CD4-positive, alpha-beta T cell treated with Interleukin-6 at 100 ng/mL for 8 hours (primary cell): ENCODE measurements at regions not wholly inside any gene's neighbourhood (a gene's known extent, or its start where the extent isn't known, plus 50 kb on each side); places are given as distances from the start of the nearest gene placed in this dataset.
A peak's percentile ranks its signal among the peaks of the same experiment; 100 is the strongest.
"Not testable (repeated sequence)": the region's sequence is repeated elsewhere in the genome, so short reads cannot be mapped to it uniquely, and the experiment has no call there.

Experiments used
- DNase-seq: peaks from one replicate; pipeline ENCODE4 v3.0.0-alpha.2; 2020; ENCODE audit warnings: mixed read lengths, low spot score

DNA sequence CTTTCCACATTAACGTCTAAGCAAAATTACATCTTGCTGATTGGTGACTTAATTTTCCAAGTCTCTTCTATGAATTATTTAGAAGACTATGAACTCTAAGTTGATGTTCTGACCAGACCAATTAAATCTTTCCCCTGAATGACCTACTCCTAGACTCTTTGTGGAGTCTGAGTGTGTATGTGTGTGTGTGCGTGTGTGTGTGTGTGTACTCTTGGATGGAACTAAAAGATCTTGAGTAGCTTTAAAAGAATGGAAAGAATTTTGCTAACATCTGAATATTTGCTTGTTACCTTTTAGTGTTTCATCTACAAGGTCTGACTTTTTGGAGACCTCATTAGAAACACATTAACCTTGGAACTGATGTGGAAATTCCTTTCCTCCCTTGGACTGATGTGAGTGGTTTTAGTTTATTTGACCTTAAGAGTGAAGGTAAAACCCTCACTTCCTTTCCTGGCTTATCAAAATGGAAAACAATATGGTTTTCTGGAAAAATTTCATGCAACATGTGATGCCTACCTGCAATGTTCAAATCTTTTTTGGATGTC, 257.1 kb downstream of the GATA3 start:
- no peak for DNase-seq

- no peak for DNase-seq
Measured at GRCh38 chr10:8312079-8312478, 257.6 kb downstream of the GATA3 start.

DNA sequence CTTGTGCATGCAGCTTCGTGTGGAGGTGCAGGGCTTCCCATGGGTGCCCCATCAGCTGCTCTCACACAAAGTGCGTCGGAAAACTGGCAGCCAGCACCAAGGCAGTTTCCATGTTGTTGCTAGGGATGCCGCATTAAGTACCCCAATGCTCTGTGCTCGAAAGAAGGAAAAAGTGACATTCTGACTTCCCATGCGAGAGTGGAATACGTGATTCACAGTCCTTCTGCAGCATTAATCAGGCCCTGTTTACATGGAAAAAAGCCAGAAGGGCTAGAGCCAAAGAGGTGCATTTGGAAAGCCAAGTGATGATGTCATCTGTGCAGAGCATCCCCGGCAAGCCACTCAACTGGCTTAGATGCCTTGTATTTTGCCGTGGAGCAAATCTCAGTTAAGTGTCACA, 258.3 kb downstream of the GATA3 start:
- no peak for DNase-seq

- DNase-seq, result no peak
Measured at GRCh38 chr10:8314486-8314885, 260.0 kb downstream of the GATA3 start.

GRCh38 chr10:8315619-8316021, 261.1 kb downstream of the GATA3 start:
- DNase-seq, result no peak

- no peak for DNase-seq
Measured at GRCh38 chr10:8316284-8316683, 261.8 kb downstream of the GATA3 start.

DNA sequence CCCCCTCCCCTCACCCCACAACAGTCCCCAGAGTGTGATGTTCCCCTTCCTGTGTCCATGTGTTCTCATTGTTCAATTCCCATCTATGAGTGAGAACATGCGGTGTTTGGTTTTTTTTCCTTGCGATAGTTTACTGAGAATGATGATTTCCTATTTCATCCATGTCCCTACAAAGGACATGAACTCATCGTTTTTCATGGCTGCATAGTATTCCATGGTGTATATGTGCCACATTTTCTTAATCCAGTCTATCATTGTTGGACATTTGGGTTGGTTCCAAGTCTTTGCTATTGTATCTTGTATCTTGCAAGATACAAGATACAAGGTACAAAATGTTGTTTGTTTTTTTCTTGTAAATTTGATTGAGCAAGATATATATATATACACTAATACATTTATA, 263.9 kb downstream of the GATA3 start:
- not testable (repeated sequence) for DNase-seq

DNA sequence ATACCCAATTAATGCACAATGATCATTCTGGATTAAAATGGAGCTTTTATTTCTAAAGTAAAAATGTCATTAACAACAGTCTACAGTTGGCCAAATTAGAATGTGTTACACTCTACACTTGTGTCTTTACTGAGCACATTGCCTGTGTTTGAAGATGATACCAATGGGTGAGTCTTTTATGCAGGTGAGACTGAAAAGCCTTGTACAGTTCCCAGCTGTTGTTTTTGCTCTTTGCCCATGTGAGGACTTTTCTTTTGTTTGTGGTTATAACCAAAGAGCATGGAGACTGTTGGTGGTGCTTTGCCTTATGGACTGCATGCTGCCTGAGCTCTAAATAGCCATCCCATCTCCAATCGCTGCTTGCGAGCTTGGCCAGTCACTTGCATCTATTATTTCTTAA, 264.5 kb downstream of the GATA3 start:
- no peak for DNase-seq

GRCh38 chr10:8319704-8320103, 265.2 kb downstream of the GATA3 start:
- DNase-seq, result no peak

DNA sequence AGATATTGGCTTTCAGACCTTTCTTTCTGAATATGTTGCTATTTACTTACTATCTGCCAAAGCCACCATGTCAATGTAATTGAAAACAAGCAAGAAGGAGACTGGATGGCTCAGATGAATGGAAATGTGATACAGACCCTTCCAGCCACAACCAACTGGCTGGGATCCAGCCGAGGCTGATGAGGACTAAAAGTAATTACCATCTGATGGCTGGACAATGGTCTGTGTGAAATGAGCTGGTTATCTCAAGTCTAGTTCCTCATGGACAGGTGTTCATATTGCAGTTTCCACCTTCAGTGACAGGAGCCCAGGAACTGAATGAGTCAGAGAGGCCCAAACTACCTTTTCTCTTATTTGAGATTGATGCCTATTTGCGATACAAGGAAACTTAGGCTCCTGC, 267.5 kb downstream of the GATA3 start:
- no peak for DNase-seq

DNA sequence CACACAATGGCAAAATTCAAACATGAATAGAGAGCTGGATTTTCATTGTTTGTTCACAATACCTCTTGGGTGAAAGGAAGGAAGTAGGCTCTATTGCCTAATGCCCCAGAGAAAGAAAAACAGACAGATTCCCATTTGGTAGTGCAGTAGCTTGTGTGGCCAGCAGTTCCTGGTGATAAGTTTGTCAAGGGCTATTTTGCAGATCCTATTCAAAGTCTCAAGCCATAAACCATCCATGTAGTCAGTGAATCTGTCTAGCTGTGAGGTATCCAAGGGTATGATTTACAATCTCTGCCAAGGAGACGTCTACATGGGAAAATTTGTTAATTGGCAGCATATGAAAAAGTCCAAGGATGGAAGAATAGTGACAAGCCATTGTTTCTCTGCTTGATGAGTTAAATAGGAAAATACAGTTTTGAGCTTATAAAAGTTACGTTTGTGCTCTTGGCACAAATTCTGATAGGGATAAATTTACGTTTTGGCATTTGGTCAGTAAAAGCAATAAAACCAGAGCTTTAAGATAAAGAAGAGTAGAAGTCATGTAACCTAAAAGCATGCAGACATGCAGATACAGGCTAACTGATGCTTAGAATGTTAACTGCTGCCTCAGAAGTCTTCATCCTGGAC, 269.1 kb downstream of the GATA3 start:
- DNase-seq, result no peak

GRCh38 chr10:8325024-8325980, 270.8 kb downstream of the GATA3 start:
- DNase-seq, result no peak

GRCh38 chr10:8326396-8327139, 272.1 kb downstream of the GATA3 start:
- DNase-seq, result no peak

DNA sequence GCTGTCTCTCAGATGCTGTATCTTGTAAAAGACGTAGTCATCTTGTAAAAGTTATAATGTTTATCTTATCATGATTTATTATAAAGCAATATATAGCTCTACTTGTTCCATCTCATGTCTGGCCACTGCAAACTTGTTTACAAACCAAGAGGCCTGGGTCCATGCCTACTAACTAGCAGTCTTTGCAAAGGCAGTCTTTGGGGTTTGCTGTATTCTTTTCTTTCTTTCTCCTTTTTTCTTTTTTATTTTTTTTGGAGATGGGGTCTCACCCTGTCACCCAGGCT, 272.6 kb downstream of the GATA3 start:
- no peak for DNase-seq

DNA sequence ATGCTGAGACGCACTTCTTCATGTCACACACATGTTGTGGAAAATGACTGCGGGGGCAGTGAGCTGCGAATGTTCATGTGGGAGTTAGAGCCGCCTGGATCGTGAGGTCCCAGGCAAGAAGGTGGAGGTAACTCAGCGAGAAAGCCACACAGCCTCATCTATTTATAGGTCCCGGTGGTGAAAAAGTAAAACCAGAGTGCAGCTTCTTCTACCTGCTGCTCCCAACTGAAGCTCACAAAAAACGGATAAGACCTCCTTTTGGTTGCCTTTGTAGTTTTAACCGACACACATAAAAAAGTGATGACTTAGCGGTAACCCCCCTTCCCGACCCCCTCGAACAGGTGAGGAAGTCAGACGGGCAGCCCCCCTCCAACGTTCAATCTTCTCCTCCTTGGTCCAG, 276.9 kb downstream of the GATA3 start:
- peak; percentile 36 for DNase-seq

GRCh38 chr10:8331896-8332729, 277.6 kb downstream of the GATA3 start:
- DNase-seq, result peak; percentile 92

GRCh38 chr10:8332730-8333111, 278.2 kb downstream of the GATA3 start:
- no peak for DNase-seq

- no peak for DNase-seq
Measured at GRCh38 chr10:8334631-8335030, 280.1 kb downstream of the GATA3 start.

DNA sequence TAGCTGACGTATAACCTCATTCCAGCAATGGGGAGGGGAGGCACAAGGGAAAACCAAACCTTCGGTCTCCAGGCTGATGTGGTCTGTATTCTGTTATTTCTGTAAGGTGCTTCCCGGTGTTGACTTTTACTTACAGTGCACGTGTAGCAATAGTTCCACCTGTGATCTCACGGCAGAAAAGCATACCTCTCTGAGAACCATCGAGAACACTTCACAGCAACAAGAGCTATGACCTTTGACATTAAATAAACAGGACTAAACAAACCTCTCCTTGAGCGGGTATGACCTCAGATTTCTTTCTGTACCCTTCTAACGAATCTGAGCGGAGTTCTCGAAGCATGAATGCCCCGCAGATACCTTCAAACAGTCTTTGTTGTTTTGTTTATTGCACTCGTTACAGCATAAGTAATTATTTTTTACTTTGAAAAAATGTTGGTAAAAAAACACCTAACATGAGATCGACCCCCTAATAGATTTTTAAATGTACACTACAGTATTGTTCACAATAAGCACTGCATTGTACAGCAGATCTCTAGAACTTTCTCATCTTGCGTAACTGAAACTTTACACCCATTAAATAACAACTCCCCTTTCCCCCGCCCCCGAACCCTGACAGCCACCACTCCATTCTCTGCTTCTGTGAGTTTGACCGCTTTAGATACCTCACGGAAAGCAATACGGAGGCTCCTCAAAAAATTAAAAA, 282.3 kb downstream of the GATA3 start:
- DNase-seq, result no peak

- no peak for DNase-seq
Measured at GRCh38 chr10:8337332-8337651, 282.8 kb downstream of the GATA3 start.

DNA sequence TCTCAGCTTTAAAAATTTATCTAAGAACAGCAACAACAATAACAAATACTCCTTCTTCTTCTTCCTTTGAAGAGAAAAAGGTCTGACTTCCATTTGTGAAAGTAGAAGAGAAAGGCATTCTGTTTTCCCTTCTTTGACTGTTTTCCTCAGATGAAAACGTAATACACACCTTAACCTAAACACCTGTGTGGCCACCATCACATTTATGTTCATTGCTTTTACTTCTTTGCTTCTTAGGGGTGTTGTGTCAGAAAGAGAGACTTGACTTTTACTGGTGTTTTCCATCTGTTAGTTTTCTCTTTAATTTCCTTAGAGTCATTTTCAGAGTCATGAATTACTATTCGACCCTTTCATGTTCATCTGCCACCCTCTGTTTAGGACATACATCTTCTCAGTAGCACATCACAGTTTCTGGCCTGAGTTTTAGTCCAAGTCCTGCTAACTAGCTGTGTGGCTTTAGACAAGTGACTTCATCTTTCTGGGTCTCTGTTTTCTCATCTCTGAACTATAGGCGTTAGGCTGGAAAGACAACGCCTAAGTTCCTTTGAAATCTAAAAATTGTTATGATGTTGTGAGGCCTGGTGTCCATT, 283.8 kb downstream of the GATA3 start:
- DNase-seq, result no peak
